B cell (primary cell): ENCODE measurements at regions not wholly inside any gene's neighbourhood (a gene's known extent, or its start where the extent isn't known, plus 50 kb on each side); places are given as distances from the start of the nearest gene placed in this dataset.

Experiments used
- ATAC-seq: fragments of 200-7000 bp; cut with Tn5 transposase; one replicate; pipeline ENCODE4 v1.10.0; 2021; ENCODE audit warnings: low read depth, mild to moderate bottlenecking, moderate number of reproducible peaks, moderate library complexity
- CTCF ChIA-PET: fragments of 350-600 bp; sonication (Branson Sonifier 250); formaldehyde crosslinking; loops from one replicate; lab custom pipeline; 2021; ENCODE audit warnings: antibody characterized with exemption, inconsistent platforms; lab: Charles Lee
- POLR2A ChIA-PET: fragments of 350-600 bp; sonication (Branson Sonifier 250); formaldehyde crosslinking; loops from one replicate; lab custom pipeline; 2021; ENCODE audit warnings: antibody characterized with exemption; lab: Charles Lee
- DNase-seq: peaks from one replicate; pipeline ENCODE4 v3.0.0; 2013
- H2AFZ ChIP-seq: 2 replicates; pipeline ENCODE4 v1.6.1; 2012; ENCODE audit warnings: mild to moderate bottlenecking, low read depth, low read length; ENCODE audit not compliant: insufficient read depth, poor library complexity, severe bottlenecking
- H3K27ac ChIP-seq, 2 donors: 1 replicate in 1 of 2; 2 replicates in 1 of 2; pipeline ENCODE4 v1.5.1; 2012 to 2013; ENCODE audit warnings: low read length in 2 of 2, mild to moderate bottlenecking in 2 of 2, moderate library complexity in 1 of 2
- H3K27me3 ChIP-seq, 4 experiments: fragments of 200-600 bp in 1 of 4; sonication (generic) in 1 of 4; replicated peaks in 1 of 4; 1 replicate in 2 of 4; 2 replicates in 2 of 4; pipeline versions ENCODE4 v1.6.1 to v1.7.0; 2013 to 2016; ENCODE audit warnings: low read length in 3 of 4, mild to moderate bottlenecking in 2 of 4, mixed read lengths in 1 of 4, moderate library complexity in 1 of 4; ENCODE audit not compliant: insufficient read depth in 4 of 4, control insufficient read depth in 3 of 4; ENCODE audit errors: control extremely low read depth in 1 of 4
- H3K36me3 ChIP-seq, 2 experiments: replicated peaks in 1 of 2; 1 replicate in 1 of 2; 2 replicates in 1 of 2; pipeline versions ENCODE4 v1.6.1 to v1.7.1; 2013; ENCODE audit warnings: low read length in 1 of 2; ENCODE audit not compliant: insufficient read depth in 2 of 2, control insufficient read depth in 1 of 2; ENCODE audit errors: control extremely low read depth in 1 of 2, extremely low read depth in 1 of 2
- H3K4me1 ChIP-seq, 2 donors: fragments of 200-600 bp in 1 of 2; sonication (generic) in 1 of 2; 1 replicate in 1 of 2; 2 replicates in 1 of 2; pipeline versions ENCODE4 v1.5.1 to v1.6.1; 2013 to 2017; ENCODE audit warnings: low read length in 2 of 2; ENCODE audit not compliant: control insufficient read depth in 2 of 2, insufficient read depth in 2 of 2
- H3K4me2 ChIP-seq: replicated peaks from 2 replicates; pipeline ENCODE3; 2012; ENCODE audit warnings: mild to moderate bottlenecking, low read depth, low read length; ENCODE audit not compliant: poor library complexity, severe bottlenecking
- H3K4me3 ChIP-seq, 5 experiments: fragments of 200-600 bp in 1 of 5; sonication (generic) in 1 of 5; 1 replicate in 3 of 5; 2 replicates in 2 of 5; pipeline versions ENCODE4 v1.5.1 to v1.7.0; 2011 to 2016; ENCODE audit warnings: low read length in 4 of 5, mild to moderate bottlenecking in 4 of 5, low read depth in 2 of 5, control low read depth in 1 of 5, moderate library complexity in 1 of 5; ENCODE audit not compliant: insufficient read depth in 1 of 5; ENCODE audit errors: control extremely low read depth in 1 of 5, extremely low read depth in 1 of 5
- H3K79me2 ChIP-seq: fragments of 200-600 bp; sonication (generic); one replicate; pipeline ENCODE4 v1.6.0; 2016; ENCODE audit warnings: low read length; ENCODE audit not compliant: control insufficient read depth, insufficient read depth
- H3K9ac ChIP-seq: fragments of 200-600 bp; sonication (generic); 2 replicates; pipeline ENCODE4 v1.6.1; 2017; ENCODE audit warnings: mild to moderate bottlenecking, low read length, moderate library complexity
- H3K9me3 ChIP-seq, 3 donors: one replicate each; pipeline versions ENCODE4 v1.6.1 to v1.7.1; 2013; ENCODE audit warnings: low read length in 2 of 3; ENCODE audit not compliant: control insufficient read depth in 2 of 3, insufficient read depth in 1 of 3; ENCODE audit errors: control extremely low read depth in 1 of 3
- H4K20me1 ChIP-seq: 2 replicates; pipeline ENCODE4 v1.6.0; 2012; ENCODE audit warnings: mild to moderate bottlenecking, low read length; ENCODE audit not compliant: insufficient read depth, control insufficient read depth, poor library complexity, severe bottlenecking
- H3K27ac Mint-ChIP-seq: one replicate; pipeline ENCODE4 v1.8.0; 2021; ENCODE audit warnings: mixed read lengths
- H3K27me3 Mint-ChIP-seq: one replicate; pipeline ENCODE4 v1.8.0; 2021; ENCODE audit warnings: mixed read lengths
- H3K4me1 Mint-ChIP-seq: one replicate; pipeline ENCODE4 v1.8.0; 2021; ENCODE audit warnings: mixed read lengths
- H3K4me3 Mint-ChIP-seq: one replicate; pipeline ENCODE4 v1.8.0; 2021; ENCODE audit warnings: mixed read lengths
- H3K9me3 Mint-ChIP-seq: one replicate; pipeline ENCODE4 v1.8.0; 2022; ENCODE audit warnings: mixed read lengths; ENCODE audit not compliant: insufficient read depth
- CTCF ChIP-seq: fragments of 200-600 bp; IDR thresholded peaks from one replicate; pipeline ENCODE4 v1.8.0; 2022; ENCODE audit warnings: antibody characterized with exemption, mild to moderate bottlenecking
- EZH2 ChIP-seq: IDR thresholded peaks from 2 replicates; pipeline ENCODE4 v1.6.1; 2012; ENCODE audit warnings: borderline replicate concordance, low read depth, mild to moderate bottlenecking, moderate library complexity, low read length; ENCODE audit not compliant: insufficient read depth, poor library complexity, severe bottlenecking
- WGBS: methylation state at CpG from one replicate; pipeline ENCODE4 v1.1.5; 2013; ENCODE audit warnings: missing lambda C conversion rate; ENCODE audit not compliant: insufficient coverage; 5-methylcytosine and 5-hydroxymethylcytosine counted together
- intact Hi-C: fragments of 100-400 bp; cut with micrococcal nuclease; formaldehyde crosslinking; loops from one replicate; pipeline ENCODE4 v1.10.0; 2022

- Histone ChIP-seq H3K4me2 (no peak overlapping the region), H3K9ac (no peak overlapping the region), H3K36me3 (no peaks in the 10 kb centered on the region), H3K27me3 (no peaks in the 10 kb centered on the region), H3K79me2 (no peaks in the 10 kb centered on the region), H2AFZ (no peak overlapping the region), H3K9me3 (peaks cover 0 to under 1% (median 0%) of the 10 kb centered on the region in 3 donors), H4K20me1 (no peaks in the 10 kb centered on the region), H3K27ac (no peak overlapping the region), H3K4me1 (no peaks in the 10 kb centered on the region), H3K4me3 (no peak overlapping the region)
- CTCF ChIA-PET = no interaction called here
- WGBS = 89% methylated on average over 17 of the region's 25 CpGs
- DNase-seq (no peak), ATAC-seq (no peak)
- Mint-ChIP-seq H3K27ac (no peak overlapping the region), H3K4me3 (no peak overlapping the region), H3K4me1 (peaks cover 1% of the 10 kb centered on the region), H3K27me3 (peaks cover 5% of the 10 kb centered on the region), H3K9me3 (no peaks in the 10 kb centered on the region)
- POLR2A ChIA-PET = no interaction called here
- TF ChIP-seq CTCF (no peak), EZH2 (no peak)
- intact Hi-C loops = no loop called here
Observed at GRCh38 chr16:6645768-6646568, 686.7 kb upstream of the RBFOX1 start.

GRCh38 chr16:6644916-6645315 lies 687.7 kb upstream of the RBFOX1 start:
- Mint-ChIP-seq H3K27me3 (peaks cover 5% of the 10 kb centered on the region), H3K27ac (no peak overlapping the region), H3K4me1 (peaks cover 1% of the 10 kb centered on the region), H3K9me3 (no peaks in the 10 kb centered on the region), H3K4me3 (no peak overlapping the region)
- Histone ChIP-seq H3K4me3 (no peak overlapping the region), H3K4me1 (no peaks in the 10 kb centered on the region), H3K9ac (no peak overlapping the region), H2AFZ (no peak overlapping the region), H3K36me3 (no peaks in the 10 kb centered on the region), H3K9me3 (no peaks in the 10 kb centered on the region), H3K27me3 (no peaks in the 10 kb centered on the region), H4K20me1 (no peaks in the 10 kb centered on the region), H3K27ac (no peak overlapping the region), H3K79me2 (no peaks in the 10 kb centered on the region), H3K4me2 (no peak overlapping the region)
- ATAC-seq = no peak
- ChIA-PET CTCF (interaction anchor here (1.4 kb wide), 1 partner anchor 12 kb away, joined by 3 read pairs; no protein-coding TSS in a partner anchor), POLR2A (no interaction called here)
- DNase-seq = no peak
- WGBS = 72% methylated on average over 4 of the region's 4 CpGs
- no peak for TF ChIP-seq CTCF
- TF ChIP-seq EZH2 = no peak
- intact Hi-C loops = no loop called here
